WTC11 (cell line): ENCODE measurements at regions not wholly inside any gene's neighbourhood (a gene's known extent, or its start where the extent isn't known, plus 50 kb on each side); places are given as distances from the start of the nearest gene placed in this dataset.

Experiments
- ATAC-seq: fragments of 200-7000 bp; cut with Tn5 transposase; 2 replicates; pipeline ENCODE4 v1.10.0; 2021; ENCODE audit warnings: mild to moderate bottlenecking, moderate library complexity
- CTCF ChIA-PET: fragments of 300-600 bp; sonication (Branson Sonifier 250); formaldehyde crosslinking; loops from one replicate; lab custom pipeline; 2021; ENCODE audit warnings: antibody characterized with exemption; lab: Charles Lee
- POLR2A ChIA-PET: fragments of 350-600 bp; sonication (Branson Sonifier 250); formaldehyde crosslinking; loops from one replicate; lab custom pipeline; 2021; ENCODE audit warnings: antibody characterized with exemption; lab: Charles Lee
- DNase-seq: peaks from one replicate; pipeline ENCODE4 v3.0.0; 2021; ENCODE audit warnings: low spot score
- H3K27ac Mint-ChIP-seq: 2 replicates; pipeline ENCODE4 v1.8.0; 2021; ENCODE audit warnings: mixed read lengths
- H3K27me3 Mint-ChIP-seq: 2 replicates; pipeline ENCODE4 v1.8.0; 2021; ENCODE audit warnings: low read depth, mild to moderate bottlenecking, moderate library complexity, mixed read lengths
- H3K36me3 Mint-ChIP-seq: 2 replicates; pipeline ENCODE4 v1.8.0; 2021; ENCODE audit warnings: mixed read lengths
- H3K4me1 Mint-ChIP-seq: 2 replicates; pipeline ENCODE4 v1.8.0; 2022; ENCODE audit warnings: mixed read lengths
- H3K4me3 Mint-ChIP-seq: 2 replicates; pipeline ENCODE4 v1.8.0; 2021; ENCODE audit warnings: mild to moderate bottlenecking, moderate library complexity, mixed read lengths
- H3K9me3 Mint-ChIP-seq: 2 replicates; pipeline ENCODE4 v1.8.0; 2021; ENCODE audit warnings: mixed read lengths
- CREM ChIP-seq: sonication (generic); formaldehyde crosslinking; IDR thresholded peaks from 2 replicates; pipeline ENCODE4 v1.8.1; 2022; ENCODE audit warnings: mild to moderate bottlenecking, missing genetic modification reagents, moderate library complexity
- ESRRA ChIP-seq: sonication (generic); formaldehyde crosslinking; IDR thresholded peaks from 2 replicates; pipeline ENCODE4 v1.8.1; 2022; ENCODE audit warnings: mild to moderate bottlenecking, missing genetic modification reagents, borderline replicate concordance
- ETV6 ChIP-seq: sonication (generic); formaldehyde crosslinking; IDR thresholded peaks from 2 replicates; pipeline ENCODE4 v1.8.1; 2022; ENCODE audit warnings: mild to moderate bottlenecking, missing genetic modification reagents
- GTF2I ChIP-seq: fragments of 250-450 bp; sonication (Bioruptor Pico); conservative IDR thresholded peaks from 2 replicates; pipeline ENCODE4 v1.4.0; 2021; ENCODE audit warnings: mild to moderate bottlenecking
- NFE2L1 ChIP-seq: sonication (generic); formaldehyde crosslinking; IDR thresholded peaks from 2 replicates; pipeline ENCODE4 v1.8.1; 2023; ENCODE audit warnings: missing genetic modification reagents
- NR1H2 ChIP-seq: sonication (generic); formaldehyde crosslinking; IDR thresholded peaks from 2 replicates; pipeline ENCODE4 v1.9.0; 2021; ENCODE audit warnings: mild to moderate bottlenecking, moderate library complexity, missing genetic modification reagents
- OVOL2 ChIP-seq: fragments of 250-450 bp; sonication (Bioruptor Pico); IDR thresholded peaks from 2 replicates; pipeline ENCODE4 v1.9.0; 2021; ENCODE audit warnings: mild to moderate bottlenecking, borderline replicate concordance
- RELA ChIP-seq: sonication (generic); formaldehyde crosslinking; IDR thresholded peaks from 2 replicates; pipeline ENCODE4 v1.8.1; 2022; ENCODE audit warnings: missing genetic modification reagents, mild to moderate bottlenecking, borderline replicate concordance
- SP1 ChIP-seq: sonication (generic); formaldehyde crosslinking; conservative IDR thresholded peaks from 2 replicates; pipeline ENCODE4 v1.8.1; 2022; ENCODE audit warnings: missing genetic modification reagents
- ZMAT4 ChIP-seq: fragments of 250-450 bp; sonication (Bioruptor Pico); IDR thresholded peaks from 2 replicates; pipeline ENCODE4 v1.9.0; 2021; ENCODE audit warnings: mild to moderate bottlenecking
- ZNF263 ChIP-seq: sonication (generic); formaldehyde crosslinking; IDR thresholded peaks from 2 replicates; pipeline ENCODE4 v1.8.1; 2022; ENCODE audit warnings: low read depth, mild to moderate bottlenecking, moderate library complexity, missing genetic modification reagents
- ZNF317 ChIP-seq: sonication (generic); formaldehyde crosslinking; IDR thresholded peaks from 2 replicates; pipeline ENCODE4 v1.8.1; 2023; ENCODE audit warnings: low read depth, mild to moderate bottlenecking, moderate library complexity, missing genetic modification reagents, borderline replicate concordance
- ZNF423 ChIP-seq: fragments of 250-450 bp; sonication (Bioruptor Pico); IDR thresholded peaks from 2 replicates; pipeline ENCODE4 v2.1.2; 2022; ENCODE audit warnings: mild to moderate bottlenecking, moderate library complexity
- ZSCAN18 ChIP-seq: fragments of 250-450 bp; sonication (Bioruptor Pico); IDR thresholded peaks from 2 replicates; pipeline ENCODE4 v2.1.2; 2022; ENCODE audit warnings: mild to moderate bottlenecking, moderate library complexity
- TF ChIP-seq, protein P1 (sequence below): sonication (generic); formaldehyde crosslinking; IDR thresholded peaks from 2 replicates; pipeline ENCODE4 v1.8.1; 2023; ENCODE audit warnings: mild to moderate bottlenecking, moderate library complexity, missing genetic modification reagents
- TF ChIP-seq, protein P2 (sequence below): fragments of 200-600 bp; IDR thresholded peaks from 2 replicates; pipeline ENCODE4 v1.8.0; 2022; ENCODE audit warnings: antibody characterized with exemption
- TF ChIP-seq, protein P3 (sequence below): sonication (generic); formaldehyde crosslinking; IDR thresholded peaks from 2 replicates; pipeline ENCODE4 v1.8.0; 2022; ENCODE audit warnings: mild to moderate bottlenecking, missing genetic modification reagents

DNA sequence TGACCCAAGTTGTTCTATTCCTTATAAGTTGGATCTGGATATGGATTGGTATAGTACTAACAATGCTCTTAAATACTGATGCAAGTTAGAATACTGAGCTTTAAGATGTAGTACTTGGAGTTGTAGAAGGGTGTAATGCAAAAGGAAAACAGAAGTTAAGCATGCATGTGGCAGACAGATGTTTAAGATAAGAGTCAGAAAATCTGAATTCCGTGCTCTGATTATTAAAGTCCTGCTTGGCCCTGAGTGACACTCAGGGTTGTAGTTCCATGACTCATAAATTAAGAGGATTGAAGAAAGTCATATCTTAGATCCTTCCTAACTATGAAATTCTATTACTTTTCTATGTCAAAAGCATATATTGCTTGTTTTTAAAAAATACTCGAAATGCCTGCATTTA is 250.6 kb downstream of the RPRM start:
- Mint-ChIP-seq H3K36me3 (peaks cover 7% of the 10 kb centered on the region), H3K4me3 (no peak overlapping the region), H3K4me1 (no peaks in the 10 kb centered on the region), H3K27me3 (no peaks in the 10 kb centered on the region), H3K9me3 (peaks cover 21% of the 10 kb centered on the region), H3K27ac (no peak overlapping the region)
- TF ChIP-seq, protein P1, sequence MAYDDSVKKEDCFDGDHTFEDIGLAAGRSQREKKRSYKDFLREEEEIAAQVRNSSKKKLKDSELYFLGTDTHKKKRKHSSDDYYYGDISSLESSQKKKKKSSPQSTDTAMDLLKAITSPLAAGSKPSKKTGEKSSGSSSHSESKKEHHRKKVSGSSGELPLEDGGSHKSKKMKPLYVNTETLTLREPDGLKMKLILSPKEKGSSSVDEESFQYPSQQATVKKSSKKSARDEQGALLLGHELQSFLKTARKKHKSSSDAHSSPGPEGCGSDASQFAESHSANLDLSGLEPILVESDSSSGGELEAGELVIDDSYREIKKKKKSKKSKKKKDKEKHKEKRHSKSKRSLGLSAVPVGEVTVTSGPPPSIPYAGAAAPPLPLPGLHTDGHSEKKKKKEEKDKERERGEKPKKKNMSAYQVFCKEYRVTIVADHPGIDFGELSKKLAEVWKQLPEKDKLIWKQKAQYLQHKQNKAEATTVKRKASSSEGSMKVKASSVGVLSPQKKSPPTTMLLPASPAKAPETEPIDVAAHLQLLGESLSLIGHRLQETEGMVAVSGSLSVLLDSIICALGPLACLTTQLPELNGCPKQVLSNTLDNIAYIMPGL (CRISPR knock-in tag): no peak
- TF ChIP-seq OVOL2 (CRISPR knock-in tag): no peak
- TF ChIP-seq CREM: no peak
- TF ChIP-seq GTF2I (CRISPR knock-in tag): no peak
- no peak for TF ChIP-seq SP1 (CRISPR knock-in tag)
- TF ChIP-seq RELA (CRISPR knock-in tag): no peak
- no peak for TF ChIP-seq NFE2L1 (CRISPR knock-in tag)
- TF ChIP-seq ETV6 (CRISPR knock-in tag): no peak
- TF ChIP-seq ZNF263 (CRISPR knock-in tag): no peak
- TF ChIP-seq, protein P2, sequence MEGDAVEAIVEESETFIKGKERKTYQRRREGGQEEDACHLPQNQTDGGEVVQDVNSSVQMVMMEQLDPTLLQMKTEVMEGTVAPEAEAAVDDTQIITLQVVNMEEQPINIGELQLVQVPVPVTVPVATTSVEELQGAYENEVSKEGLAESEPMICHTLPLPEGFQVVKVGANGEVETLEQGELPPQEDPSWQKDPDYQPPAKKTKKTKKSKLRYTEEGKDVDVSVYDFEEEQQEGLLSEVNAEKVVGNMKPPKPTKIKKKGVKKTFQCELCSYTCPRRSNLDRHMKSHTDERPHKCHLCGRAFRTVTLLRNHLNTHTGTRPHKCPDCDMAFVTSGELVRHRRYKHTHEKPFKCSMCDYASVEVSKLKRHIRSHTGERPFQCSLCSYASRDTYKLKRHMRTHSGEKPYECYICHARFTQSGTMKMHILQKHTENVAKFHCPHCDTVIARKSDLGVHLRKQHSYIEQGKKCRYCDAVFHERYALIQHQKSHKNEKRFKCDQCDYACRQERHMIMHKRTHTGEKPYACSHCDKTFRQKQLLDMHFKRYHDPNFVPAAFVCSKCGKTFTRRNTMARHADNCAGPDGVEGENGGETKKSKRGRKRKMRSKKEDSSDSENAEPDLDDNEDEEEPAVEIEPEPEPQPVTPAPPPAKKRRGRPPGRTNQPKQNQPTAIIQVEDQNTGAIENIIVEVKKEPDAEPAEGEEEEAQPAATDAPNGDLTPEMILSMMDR: no peak
- TF ChIP-seq ZMAT4: no peak
- no peak for TF ChIP-seq ZNF423 (CRISPR knock-in tag)
- TF ChIP-seq, protein P3, sequence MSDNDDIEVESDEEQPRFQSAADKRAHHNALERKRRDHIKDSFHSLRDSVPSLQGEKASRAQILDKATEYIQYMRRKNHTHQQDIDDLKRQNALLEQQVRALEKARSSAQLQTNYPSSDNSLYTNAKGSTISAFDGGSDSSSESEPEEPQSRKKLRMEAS (CRISPR knock-in tag): no peak
- TF ChIP-seq ZSCAN18 (CRISPR knock-in tag): no peak
- no peak for TF ChIP-seq NR1H2 (CRISPR knock-in tag)
- ATAC-seq (no peak), DNase-seq (no peak)
- CTCF ChIA-PET: no interaction called here
- POLR2A ChIA-PET: no interaction called here

GRCh38 chr2:153222231-153223165 is 256.1 kb downstream of the RPRM start:
- DNase-seq: no peak
- Mint-ChIP-seq H3K9me3 (peaks cover 21% of the 10 kb centered on the region), H3K4me1 (no peaks in the 10 kb centered on the region), H3K36me3 (peaks cover 7% of the 10 kb centered on the region), H3K27me3 (no peaks in the 10 kb centered on the region), H3K4me3 (no peak overlapping the region), H3K27ac (no peak overlapping the region)
- CTCF ChIA-PET: interaction anchor here (0.6 kb wide), 1 partner anchor 1047 kb away, joined by 3 read pairs; the partner anchor contains the start of gene STAM2
- POLR2A ChIA-PET: no interaction called here
- ATAC-seq: peak; percentile 51; the same call in 1 of the 2 replicates
- no peak for TF ChIP-seq ZNF317 (CRISPR knock-in tag)
- TF ChIP-seq ESRRA (CRISPR knock-in tag): 0 out of 2 replicates have a peak, but pooled peaks have one; percentile 36
